GM18498 (cell line): ENCODE measurements at regions not wholly inside any gene's neighbourhood (a gene's known extent, or its start where the extent isn't known, plus 50 kb on each side); places are given as distances from the start of the nearest gene placed in this dataset.

ENCODE experiments used
- ATAC-seq: cut with Tn5 transposase; IDR thresholded peaks from one replicate; pipeline ENCODE4 v1.9.1; 2021; ENCODE audit warnings: mild to moderate bottlenecking, moderate library complexity; ENCODE audit not compliant: unreplicated experiment

DNA sequence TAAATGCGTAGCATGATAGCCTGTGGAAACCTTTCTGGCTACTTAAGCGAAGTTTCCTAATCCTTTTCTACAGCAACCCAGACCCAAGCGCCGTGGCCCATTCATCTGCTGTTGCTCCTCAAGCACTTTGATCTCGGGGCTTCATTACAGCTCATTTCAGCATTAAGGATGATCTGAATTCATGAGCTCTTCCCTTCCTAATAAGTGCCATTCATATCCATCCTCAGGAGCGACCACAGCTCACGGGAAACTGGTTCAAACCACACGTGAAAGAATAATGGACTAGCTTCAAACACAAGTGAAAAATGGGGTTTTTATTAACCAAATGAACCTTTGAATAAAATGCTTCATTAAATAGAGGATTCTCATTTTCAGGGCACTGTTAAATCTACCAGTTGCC is 202.6 kb upstream of the LEF1 start:
- no peak for ATAC-seq

DNA sequence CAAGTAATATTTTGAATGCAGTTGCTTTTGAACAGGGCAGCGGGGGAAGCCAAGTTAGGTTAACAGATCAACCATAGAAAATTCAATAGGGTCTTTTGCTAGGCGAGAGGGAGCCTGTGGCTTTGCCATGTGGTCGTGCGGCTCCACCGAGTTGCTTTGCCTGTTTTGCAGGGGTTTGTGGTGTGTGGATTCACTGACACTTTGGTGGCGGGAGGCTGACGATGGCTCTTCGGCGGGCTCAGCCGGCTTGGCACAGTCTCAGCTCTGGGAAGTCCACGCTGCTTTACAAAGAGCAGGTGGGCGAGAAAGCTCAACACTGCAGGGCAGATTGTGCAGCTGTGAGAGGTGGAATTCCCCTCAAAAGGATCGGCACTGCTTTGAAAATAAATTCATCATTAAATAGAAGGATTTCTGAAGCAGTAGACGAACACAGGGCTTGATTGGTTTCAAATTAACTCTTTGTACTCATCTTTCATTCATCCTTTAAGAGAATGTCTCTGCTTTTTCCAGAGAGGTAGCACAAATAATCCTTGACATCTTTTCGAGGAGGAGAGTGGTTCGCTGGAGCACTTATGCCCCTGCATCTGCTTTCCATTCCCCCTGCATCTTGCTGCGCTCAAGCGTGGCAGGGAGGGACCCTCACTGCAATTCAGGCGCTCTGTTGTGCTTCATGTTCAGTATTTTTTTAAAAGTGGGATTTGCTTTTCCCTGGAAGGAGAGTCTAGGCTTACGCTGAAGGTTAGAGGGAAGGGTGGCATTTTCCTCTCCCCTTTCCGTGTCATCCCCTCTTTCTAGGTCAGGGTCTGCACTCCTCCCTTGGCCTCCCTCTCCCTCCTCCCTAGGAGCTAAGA is 201.8 kb upstream of the LEF1 start:
- ATAC-seq, result no peak

DNA sequence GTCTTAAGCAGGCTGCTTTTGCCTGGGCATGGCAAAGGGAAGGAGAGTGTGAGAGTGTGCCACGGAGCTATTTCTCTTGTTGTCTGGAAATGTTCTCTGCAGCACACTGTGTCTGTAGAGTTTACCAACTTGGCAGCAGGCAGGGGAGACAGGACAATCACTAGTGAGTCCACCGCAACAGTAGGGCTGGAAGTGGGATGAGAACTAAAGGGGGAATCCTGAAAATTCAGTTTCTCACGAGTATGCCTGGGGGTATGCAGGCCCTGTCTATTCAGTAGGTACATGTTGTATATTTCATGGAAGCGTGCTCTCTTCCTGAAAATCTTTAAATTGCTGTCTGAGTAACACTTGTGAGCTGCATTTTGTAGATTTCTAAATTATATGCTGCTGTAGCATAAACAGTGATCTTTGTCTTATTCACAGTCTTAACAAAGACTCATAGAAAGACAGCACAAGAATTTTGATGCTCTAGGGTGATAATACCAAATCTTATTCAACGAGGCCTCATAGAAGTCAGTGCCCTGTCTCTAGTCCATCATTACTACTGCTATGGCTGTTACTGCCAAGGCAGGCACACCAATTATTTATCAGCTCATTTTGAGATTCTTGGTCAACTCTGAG is 200.4 kb upstream of the LEF1 start:
- ATAC-seq, result no peak

DNA sequence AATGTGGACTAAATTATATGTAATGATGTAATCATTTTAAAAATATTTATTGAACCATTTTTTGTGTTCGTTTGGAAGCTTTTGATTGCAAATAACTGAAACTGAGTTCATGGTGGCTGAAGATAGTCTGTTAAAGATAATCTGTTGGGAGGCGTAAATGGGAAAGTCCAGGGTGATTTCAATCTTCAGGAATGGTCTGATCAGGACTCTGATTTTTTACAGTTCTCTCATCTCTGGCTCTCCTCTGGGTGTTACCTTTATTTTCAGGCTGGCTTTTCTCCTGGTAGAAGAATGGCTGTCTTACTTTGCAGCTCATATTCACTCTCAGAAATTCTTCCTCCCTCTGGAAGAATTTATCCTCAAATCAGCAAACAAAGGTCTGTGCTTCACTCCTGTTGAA is 199.0 kb upstream of the LEF1 start:
- ATAC-seq, result no peak

DNA sequence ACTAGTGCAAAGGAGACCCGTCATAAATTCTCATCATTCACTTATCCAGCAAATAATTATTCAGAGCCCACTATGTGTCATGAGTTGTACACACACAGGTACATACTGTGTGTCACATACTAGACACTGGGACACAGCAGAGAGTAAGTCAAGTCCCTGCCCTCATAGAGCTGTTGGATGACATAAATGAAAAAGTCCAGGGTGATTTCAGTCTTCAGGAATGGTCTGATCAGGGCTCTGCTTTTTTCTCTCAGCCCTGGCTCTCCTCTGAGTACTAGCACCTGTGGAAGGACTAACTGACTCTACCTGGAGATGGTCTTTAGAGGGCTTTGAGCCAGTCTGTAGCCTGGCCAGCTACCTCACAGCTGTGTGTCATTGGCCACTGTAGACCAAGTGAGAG is 198.0 kb upstream of the LEF1 start:
- no peak for ATAC-seq

DNA sequence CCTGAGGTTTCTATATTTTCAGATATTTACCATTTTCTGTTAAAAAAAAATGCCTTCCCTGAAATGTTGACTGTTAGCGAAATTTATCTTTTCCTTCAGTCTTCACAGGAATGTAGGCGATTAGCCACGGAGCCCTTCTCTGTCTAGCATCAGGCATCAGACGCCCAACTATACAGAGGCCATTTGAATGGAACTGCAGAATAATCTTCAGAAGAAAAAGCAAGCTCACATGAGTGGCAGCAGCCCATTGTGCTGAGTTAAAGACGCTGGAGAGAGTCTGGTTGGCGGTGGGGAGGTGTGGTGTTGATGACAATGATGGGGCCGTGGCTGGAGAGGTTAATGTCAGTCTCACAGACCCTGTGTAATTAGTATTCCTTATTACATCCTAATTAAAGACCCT is 196.8 kb upstream of the LEF1 start:
- ATAC-seq, result no peak

DNA sequence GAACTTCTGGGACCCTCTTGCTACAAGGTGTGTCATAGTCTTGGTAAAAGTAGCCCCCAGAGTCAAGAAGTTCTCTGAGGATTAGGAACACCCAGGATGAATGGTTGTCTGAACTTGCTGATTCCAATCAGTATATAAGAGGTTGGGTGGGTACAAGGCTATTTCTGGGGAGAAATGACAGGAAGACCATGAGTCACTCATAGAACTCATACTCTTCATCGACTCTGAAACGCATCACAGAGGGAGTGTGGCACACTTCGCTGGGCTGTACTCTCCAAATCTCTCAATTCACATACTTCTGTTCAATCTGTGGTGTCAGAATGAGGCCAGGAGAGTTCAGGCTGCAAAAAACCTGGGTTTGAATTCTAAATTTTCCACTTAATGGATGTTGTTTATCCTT is 193.2 kb upstream of the LEF1 start:
- ATAC-seq, result no peak

DNA sequence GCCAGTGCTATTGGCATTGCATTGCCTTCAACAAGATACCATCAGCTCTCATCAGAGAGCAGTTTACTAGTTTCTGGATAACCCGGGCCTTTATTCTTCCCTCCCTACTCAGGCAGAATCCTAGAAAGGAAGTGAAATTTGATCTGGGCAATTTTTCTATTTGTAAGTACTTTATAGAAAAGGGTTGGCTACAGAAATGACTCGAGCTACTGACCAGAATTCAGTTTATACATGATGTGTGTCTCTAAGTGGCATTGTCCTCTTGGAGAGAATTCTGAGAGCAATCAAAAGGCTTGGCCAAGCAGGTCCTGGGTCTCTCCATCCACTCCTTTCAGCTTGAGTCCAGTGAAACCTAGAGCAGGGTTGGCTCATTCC is 192.7 kb upstream of the LEF1 start:
- no peak for ATAC-seq

DNA sequence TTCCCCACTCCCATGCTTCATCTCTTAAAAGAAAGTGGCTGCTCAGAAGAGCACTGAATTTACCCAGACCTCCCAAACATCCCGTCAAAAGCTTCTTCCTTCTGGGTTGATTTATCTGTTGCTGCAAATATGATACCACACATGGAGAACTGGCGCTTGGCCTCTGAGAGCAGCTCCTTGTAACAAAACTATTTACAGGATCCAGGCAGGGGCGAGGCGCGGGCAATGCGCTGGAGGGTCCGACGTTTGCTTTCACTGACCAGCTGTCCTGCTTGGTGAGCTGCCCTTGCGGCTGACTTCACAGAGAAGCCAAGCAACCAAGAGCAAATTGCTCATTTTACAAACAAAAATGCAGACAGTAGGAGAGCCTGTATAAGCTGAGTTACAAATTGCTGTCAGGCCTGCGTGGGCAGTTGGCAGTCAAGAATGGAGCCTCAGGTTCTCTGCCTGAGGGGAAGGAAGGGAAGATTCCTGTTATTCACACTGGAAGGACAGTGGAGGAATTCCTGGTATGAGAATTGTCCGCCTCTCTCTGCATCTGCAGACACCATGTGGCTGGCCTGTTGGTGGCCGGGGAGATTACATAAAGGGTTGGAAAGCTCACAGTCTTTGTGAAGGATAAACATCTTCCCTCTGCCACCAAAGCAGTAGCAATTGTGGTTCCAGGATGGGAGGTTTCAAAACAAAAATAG is 192.2 kb upstream of the LEF1 start:
- ATAC-seq, result no peak

DNA sequence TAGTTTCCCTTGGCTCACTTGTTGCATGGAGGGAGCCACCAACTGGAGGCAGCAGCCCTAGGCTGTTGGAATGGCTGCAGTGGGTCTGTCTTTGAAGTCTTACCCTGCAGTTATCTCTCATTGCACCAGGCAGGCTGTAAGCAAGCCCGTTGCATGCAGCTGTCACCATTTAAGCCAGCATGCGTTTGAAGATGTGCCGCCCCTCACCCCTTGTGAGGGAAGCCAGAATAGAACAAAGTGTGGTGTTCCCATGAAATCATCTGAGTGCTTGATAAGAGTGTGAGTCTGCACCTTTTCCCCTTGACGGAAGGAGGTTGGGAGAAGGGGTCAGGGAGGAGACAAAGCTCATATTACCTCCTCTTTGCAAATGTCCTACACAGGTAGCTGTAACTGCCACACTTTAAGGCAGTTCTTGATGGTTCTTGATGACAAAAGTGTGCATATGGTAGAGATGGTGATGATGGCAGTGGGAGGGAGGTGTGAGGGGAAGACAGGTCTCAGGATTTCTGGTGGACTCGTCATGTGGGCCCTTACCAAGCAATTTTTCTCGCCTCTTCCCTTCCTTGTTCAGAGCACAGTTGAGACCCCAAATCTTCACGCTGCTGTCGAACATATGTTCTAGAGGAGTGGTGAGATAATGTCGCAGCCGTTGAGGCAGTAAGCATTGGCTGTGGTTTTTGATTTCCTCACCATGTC is 191.4 kb upstream of the LEF1 start:
- no peak for ATAC-seq

DNA sequence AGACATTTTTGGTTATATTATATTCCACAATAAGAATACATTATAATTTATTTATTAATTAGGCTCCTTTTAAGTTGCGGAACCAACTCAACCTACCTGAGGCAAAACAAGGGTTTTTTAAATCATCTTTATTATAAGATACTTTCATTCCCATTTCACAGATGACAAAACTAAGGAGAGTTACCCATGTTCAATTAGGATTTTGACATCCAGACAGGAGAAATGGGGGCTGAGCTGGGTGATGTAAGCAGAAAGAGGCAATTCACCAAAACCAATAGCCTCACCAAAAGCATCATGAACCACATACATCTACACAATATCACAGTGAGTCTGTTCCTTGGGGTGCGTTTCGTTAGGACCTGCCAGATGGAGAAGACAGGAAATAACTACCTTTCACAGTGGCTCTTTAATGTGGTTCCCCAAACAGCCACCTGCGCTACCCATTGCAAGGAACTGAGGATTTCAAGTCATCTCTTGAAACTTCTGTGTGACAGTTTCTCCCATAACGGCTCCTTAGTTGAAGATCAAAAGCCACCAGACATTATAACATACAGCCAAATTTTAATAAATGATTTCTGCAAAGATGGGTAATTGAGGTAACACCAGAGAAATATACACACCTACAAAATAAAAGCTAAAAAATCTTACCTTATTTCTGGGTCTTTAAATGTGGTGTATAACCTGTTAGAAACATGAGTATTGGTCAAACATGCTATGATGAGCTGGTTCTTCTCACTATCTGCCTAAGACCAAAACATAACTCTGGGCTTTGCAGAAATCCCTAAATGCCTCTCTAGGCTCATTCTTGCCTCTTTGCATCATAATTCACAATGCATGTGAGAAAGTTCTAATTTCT is 190.6 kb upstream of the LEF1 start:
- no peak for ATAC-seq

DNA sequence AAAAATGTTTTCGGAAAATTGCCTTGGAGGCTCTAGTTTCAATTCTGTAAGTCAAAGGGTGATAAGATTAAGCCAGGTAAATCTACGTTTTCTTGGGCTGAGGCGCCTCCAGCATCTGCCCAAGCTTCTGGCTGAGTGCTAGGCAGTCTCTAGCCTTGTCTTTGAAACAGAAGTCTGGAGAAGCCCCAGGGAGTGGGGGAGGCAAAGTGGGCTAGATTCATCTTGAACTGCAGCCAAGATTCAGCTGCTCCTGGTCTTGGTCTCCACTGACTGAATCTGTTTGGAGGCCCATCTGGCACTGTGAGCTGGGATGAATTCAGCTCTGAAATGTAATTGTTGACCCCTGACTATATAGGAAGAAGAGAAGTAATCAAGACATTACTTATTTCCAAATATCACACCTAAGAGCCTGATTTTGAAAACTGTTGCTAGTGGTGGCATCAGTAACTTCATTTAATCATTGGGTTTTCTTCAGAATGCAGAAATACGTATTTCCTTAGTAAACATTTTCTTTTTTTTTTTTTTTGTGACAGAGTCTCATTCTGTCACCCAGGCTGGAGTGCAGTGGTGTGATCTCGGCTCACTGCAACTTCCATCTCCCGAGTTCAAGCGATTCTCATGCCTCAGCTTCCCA is 187.3 kb upstream of the LEF1 start:
- no peak for ATAC-seq

DNA sequence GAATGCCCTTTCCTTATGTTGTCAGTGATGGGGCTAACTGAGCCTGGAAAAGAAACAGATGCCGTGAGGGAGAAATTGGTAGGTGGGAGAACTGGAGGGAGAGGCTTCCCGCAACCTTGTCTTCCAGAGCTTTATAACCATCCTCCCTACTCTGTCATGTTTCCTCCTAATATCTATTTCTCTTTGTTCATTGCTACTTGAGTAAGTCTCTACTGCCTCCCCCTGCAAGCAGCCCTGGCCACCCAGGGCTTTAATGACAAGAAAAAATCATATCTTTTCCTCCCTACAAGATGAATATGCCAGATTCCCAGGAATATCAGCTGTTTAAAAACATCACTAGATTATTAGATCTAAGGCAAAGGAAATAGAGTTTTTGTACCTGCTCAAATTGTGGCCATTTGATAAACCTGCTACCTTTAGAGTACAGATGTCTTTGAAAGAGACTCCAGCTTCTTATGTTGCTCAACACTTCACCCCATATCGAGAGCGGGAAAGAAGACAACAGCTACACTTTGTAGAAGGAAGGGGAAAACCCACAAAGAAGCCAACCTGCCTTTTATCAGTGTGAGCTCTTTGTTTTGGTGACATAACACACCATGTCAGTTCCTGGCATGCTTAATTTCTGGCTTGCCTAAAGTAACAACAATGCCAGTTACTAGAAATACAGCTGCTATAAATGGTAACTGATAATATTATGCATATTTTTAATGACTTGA is 186.6 kb upstream of the LEF1 start:
- no peak for ATAC-seq

DNA sequence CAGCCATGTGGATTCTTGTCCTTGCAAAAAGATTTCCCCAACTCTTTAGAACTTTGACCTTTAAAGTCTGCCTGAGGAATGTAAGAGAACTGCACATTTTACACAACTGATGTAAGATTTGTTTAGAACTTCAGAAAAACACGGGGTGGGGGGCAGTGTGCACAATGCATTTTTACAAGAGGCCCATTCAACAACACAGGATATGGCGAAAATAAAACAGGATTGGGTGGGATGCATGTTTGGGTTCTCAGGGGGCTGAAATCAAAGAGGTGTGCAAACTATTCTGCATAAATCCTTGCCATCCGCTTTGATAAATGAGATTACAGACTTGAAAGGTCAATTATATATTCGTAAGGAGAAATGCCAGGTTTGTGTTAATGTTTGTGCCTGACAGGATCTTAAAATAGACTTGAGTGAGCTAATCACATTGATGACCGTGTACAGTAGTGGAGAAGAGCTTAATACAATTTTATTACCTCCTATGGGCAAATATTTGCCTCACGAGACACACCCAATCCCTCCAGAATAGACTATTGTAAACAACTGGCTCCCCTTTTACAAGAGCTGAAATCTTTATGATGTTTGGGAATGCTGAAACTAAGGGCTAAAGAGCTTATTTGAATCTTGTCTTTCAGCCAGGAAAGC is 184.1 kb upstream of the LEF1 start:
- ATAC-seq, result no peak

DNA sequence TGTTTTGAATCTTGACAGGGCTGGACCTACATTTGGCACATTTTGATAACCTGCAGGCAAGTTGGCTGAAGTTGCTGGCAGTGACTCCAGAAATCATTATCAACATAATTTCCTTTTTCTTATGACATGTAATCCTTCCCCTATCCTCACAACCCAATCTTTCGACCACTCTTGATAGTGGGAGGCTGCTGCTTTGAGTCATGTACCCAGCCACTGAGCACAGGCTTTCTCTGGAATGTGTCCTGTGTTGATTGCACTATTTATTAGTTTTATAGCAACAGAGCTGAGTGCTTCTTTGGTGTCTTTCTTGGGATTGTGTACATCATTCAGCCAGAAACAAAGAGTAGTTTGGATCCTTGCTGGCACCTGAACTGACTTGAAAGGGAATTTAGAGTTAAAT is 183.1 kb upstream of the LEF1 start:
- ATAC-seq, result no peak

DNA sequence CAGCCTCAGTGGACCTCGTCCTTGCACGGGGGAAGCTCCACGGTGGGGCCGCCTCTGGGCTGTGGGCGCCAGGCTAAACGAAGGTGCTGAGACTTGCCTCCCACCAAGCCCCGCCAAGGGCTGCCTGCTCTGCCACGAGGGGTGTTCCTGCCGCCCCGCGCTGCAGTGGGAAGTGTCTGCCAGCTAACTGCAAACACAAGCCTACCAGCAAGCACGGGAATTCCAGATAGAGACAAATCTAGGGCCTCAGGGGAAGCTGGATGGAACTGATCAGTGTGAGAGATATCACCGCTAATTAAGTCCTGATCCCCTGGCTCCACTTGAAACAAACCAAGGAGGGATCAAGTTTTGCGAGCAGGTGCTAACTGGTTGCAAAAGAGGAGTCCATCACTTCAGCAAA is 181.6 kb upstream of the LEF1 start:
- ATAC-seq, result no peak

DNA sequence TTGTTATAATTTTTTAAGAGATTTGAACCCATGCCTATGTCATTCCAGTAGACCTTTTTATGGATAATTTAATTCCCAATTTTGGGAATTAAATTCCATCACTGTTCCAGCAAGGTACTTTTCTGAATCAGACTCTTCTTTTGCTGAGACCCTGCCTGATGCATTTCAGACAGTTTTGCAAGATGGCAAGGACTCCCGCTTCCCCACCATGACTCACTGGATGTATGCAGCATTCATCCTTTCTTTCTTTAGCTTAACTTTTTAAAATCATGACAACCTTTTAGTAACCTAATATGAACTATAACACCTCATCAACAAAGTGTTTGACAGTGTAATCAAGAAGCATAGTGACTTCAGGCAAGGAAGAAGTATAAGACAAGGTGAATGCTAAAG is 178.1 kb upstream of the LEF1 start:
- no peak for ATAC-seq

DNA sequence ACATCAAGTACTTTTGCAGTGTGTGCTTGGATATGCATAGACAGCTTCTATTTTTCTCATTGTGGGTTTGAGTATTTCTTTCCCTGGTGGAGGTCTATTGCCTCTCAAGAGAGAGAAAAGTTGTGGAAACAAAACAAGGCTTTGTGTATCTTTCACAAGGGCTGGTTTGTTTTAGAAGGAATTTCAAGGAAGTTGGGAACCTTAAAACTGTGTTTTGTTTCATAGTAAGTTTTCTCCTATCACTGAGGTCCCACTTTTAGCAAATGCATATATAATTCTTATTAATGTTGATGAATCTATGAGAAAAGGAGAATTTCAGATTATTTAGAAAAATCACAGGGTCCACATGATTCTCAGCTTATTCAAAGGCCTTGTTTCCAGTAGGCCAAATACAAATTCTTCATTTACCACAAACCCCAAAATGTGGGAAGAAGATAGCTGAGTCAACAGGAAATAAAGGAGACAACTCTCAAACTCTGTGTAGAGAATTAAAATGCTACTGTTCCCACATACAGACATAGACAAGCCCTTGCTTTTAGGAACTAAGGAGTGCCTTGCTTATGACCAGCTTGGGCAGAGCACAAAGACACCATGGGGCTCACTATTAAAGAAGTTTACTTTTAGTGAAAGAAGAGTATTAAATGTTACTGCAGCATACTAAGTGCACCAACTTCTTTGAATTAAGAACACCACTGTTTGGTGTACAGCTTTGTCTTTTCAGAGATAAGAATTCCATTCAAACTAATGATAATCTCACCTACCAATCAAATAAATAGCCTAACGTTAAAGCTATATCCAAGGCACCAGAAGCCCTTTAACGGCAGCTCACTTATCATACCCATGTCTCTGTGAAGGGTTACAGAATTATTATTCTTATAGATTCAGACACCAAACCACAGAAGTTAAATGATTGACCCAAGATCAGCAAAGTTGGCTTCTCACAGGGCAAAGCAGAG is 177.4 kb upstream of the LEF1 start:
- no peak for ATAC-seq
